Epithelial cell of proximal tubule (primary cell): ENCODE measurements at regions not wholly inside any gene's neighbourhood (a gene's known extent, or its start where the extent isn't known, plus 50 kb on each side); places are given as distances from the start of the nearest gene placed in this dataset.

ENCODE experiments used
- DNase-seq: peaks from one replicate; pipeline ENCODE4 v3.0.0-alpha.2; 2011; ENCODE audit warnings: low read depth
- H3K4me3 ChIP-seq: 2 replicates; pipeline ENCODE4 v1.5.1; 2011; ENCODE audit warnings: low read depth, mild to moderate bottlenecking, low read length
- CTCF ChIP-seq: conservative IDR thresholded peaks from 2 replicates; pipeline ENCODE4 v1.5.1; 2012; ENCODE audit warnings: low read depth, mild to moderate bottlenecking, low read length

DNA sequence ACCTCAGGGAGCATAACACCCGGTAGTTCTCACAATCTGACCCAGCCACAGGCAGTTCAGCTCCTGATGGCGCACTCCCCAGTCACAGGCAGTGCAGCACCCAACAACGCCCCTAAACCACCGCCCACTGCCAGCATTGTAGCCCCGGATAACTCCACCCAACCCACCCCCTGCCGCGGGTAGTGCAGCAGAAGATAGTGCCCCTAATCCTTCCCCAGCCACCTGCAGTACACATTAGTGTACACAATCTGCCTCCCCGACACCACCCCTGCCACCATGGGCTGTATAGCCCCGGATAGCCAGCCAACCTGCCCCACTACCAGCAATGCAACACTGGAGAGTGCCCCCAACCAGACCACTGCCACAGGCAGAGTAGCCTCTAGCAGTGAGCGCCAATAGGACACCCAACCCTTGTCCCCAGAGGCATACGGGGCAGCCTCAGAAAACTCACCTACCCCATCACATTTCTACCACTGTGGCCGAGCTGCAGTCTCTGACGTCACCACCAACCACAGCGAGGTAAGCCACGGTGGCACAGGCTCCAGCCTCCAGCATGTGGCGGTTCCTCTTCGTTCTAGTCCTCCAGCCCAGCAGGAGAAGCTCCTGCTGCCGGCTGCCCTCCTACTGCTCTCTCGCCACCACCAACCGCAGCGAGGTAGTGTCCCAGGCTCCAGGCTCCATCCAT lies 877.3 kb downstream of the KCNJ18 start:
- no peak for DNase-seq
- no peak for TF ChIP-seq CTCF
- no peak overlapping the region for H3K4me3 ChIP-seq

DNA sequence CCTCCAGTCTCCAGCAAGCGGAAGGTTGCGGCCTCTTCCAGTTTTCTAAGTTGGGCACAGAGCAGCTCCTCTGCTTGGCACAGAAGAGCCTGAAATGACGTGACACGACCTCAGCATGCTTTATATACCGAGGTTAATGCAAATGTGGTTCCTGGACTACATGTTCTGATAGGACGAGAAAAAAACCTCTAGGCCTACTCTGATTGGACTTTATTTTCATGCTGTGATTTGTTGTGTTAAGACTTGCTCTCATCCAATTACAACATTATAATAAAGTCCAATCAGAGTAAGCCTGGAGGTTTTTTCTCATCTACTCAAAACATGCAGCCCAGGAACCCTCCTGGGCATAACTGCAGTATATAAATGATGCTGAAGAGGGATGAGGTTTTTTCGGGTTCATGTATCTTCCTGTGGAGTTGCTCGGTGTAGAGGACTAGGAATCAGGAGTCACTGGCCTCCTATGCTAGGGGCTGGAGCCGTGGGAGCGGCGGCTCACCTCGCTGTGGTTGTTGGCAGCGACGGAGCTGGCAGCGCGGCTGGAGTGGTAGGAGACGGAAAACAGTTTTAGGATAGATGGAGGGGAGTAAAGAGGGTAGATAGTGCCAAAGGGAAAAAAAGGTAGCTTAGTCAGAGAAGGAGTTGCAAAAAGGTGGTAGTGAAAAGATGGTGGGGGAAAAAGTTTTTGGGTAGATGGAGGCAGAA lies 878.0 kb downstream of the KCNJ18 start:
- H3K4me3 ChIP-seq = no peak overlapping the region
- no peak for DNase-seq
- no peak for TF ChIP-seq CTCF

DNA sequence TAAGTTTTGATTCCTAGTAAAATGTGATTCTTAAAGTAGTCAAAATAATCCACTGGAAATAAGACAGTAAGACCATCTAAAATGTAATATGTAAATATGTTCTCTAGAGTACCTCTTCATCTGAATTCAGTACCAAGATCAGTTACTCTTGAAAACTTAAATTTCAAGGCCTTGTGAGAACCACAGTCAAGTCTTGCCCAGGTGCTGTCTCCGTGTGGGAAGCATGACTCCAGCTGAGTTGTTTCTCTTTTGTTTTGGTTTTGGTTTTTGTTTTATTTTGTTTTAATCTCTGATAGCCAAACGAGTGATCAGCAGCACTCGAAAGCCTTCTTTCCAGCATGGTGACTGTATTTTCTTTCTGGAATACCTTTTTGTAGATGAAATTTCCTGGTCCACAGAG lies 907.0 kb downstream of the KCNJ18 start:
- no peak for TF ChIP-seq CTCF
- H3K4me3 ChIP-seq = no peak overlapping the region
- no peak for DNase-seq

GRCh38 chr17:22600644-22601298 lies 908.4 kb downstream of the KCNJ18 start:
- TF ChIP-seq CTCF = peak; percentile 42
- H3K4me3 ChIP-seq = no peak overlapping the region
- DNase-seq = no peak
